K562 (cell line): ENCODE measurements at regions not wholly inside any gene's neighbourhood (a gene's known extent, or its start where the extent isn't known, plus 50 kb on each side); places are given as distances from the start of the nearest gene placed in this dataset.

Experiments
- ATAC-seq: fragments of 200-7000 bp; cut with Tn5 transposase; 3 replicates; pipeline ENCODE4 v1.9.1; 2020; ENCODE audit warnings: moderate library complexity
- BruUV-seq: library from RNA; stranded (reverse); fragments of 400-500 nt; replicated peaks from 2 replicates; lab custom pipeline; 2021; lab: Mats Ljungman, UMichigan
- CTCF ChIA-PET: fragments of 300-600 bp; formaldehyde crosslinking; extraction: SDS; loops from one replicate; lab custom pipeline; 2021; ENCODE audit warnings: low intra/inter-chr PET ratio; lab: Yijun Ruan, JAX
- POLR2A ChIA-PET: fragments of 300-600, 350-650 bp; sonication (Branson Sonifier 250); formaldehyde crosslinking; extraction: SDS; loops from one replicate; lab custom pipeline; 2021; ENCODE audit warnings: antibody characterized with exemption, inconsistent platforms; lab: Yijun Ruan, JAX
- DNase-seq, 4 experiments: peaks; one replicate each; pipeline versions ENCODE4 v3.0.0 to v3.0.0-alpha.2; 2011 to 2018; ENCODE audit warnings: low spot score in 3 of 4, mixed read lengths in 3 of 4; ENCODE audit errors: extremely low read depth in 1 of 4
- FAIRE-seq: peaks from 2 replicates; lab custom pipeline; 2011; peaks lifted over from hg19 to GRCh38; lab: Jason Lieb, UNC
- H2AFZ ChIP-seq: 2 replicates; pipeline ENCODE4 v1.6.0; 2011; ENCODE audit warnings: low read depth, low read length, control low read depth, inconsistent platforms
- H3K27ac ChIP-seq: fragments of 200-600 bp; 3 replicates; pipeline ENCODE4 v1.8.0; 2011; ENCODE audit warnings: low read depth, mild to moderate bottlenecking, control low read depth, inconsistent platforms, low read length, moderate library complexity, mixed read lengths; ENCODE audit errors: extremely low read depth
- H3K27me3 ChIP-seq, 2 experiments: fragments of 300-600 bp in 1 of 2; 2 replicates in 1 of 2; 3 replicates in 1 of 2; pipeline versions ENCODE4 v1.6.0 to v1.8.0; 2011; ENCODE audit warnings: inconsistent platforms in 2 of 2, low read length in 2 of 2, mild to moderate bottlenecking in 1 of 2, mixed read lengths in 1 of 2, moderate library complexity in 1 of 2; ENCODE audit not compliant: control insufficient read depth in 2 of 2, insufficient read depth in 2 of 2
- H3K36me3 ChIP-seq: fragments of 300-600 bp; 3 replicates; pipeline ENCODE4 v1.8.0; 2011; ENCODE audit warnings: mild to moderate bottlenecking, low read length, inconsistent platforms; ENCODE audit not compliant: control insufficient read depth, insufficient read depth
- H3K4me1 ChIP-seq, 2 experiments: fragments of 200-600 bp in 1 of 2; replicated peaks in 1 of 2; 2 replicates in 1 of 2; 3 replicates in 1 of 2; pipeline versions ENCODE4 v1.5.1 to v1.8.0; 2011; ENCODE audit warnings: inconsistent platforms in 2 of 2, low read length in 2 of 2, mild to moderate bottlenecking in 1 of 2, mixed read lengths in 1 of 2, moderate library complexity in 1 of 2; ENCODE audit not compliant: control insufficient read depth in 2 of 2, insufficient read depth in 2 of 2
- H3K4me2 ChIP-seq: 2 replicates; pipeline ENCODE4 v1.6.1; 2011; ENCODE audit warnings: low read length, control low read depth, inconsistent platforms, mixed read lengths; ENCODE audit not compliant: insufficient read depth
- H3K4me3 ChIP-seq: fragments of 200-600 bp; sonication (generic), shearing (Covaris generic); 2 replicates; pipeline ENCODE4 v1.5.1; 2016; ENCODE audit warnings: control low read depth, inconsistent platforms
- H3K79me2 ChIP-seq: fragments of 200-600 bp; 3 replicates; pipeline ENCODE4 v1.8.0; 2011; ENCODE audit warnings: low read length, inconsistent platforms; ENCODE audit not compliant: control insufficient read depth, insufficient read depth
- H3K9ac ChIP-seq, 2 experiments: 2 replicates each; pipeline versions ENCODE4 v1.6.0 to v1.6.1; 2011; ENCODE audit warnings: low read depth in 2 of 2, low read length in 2 of 2, control low read depth in 1 of 2, inconsistent platforms in 1 of 2, mild to moderate bottlenecking in 1 of 2, mixed read lengths in 1 of 2; ENCODE audit not compliant: insufficient read depth in 1 of 2
- H3K9me1 ChIP-seq: one replicate; pipeline ENCODE4 v1.6.0; 2011; ENCODE audit warnings: inconsistent platforms, mild to moderate bottlenecking, low read length, moderate library complexity; ENCODE audit not compliant: control insufficient read depth, insufficient read depth
- H3K9me3 ChIP-seq: replicated peaks from 2 replicates; pipeline ENCODE4 v1.5.1; 2011; ENCODE audit warnings: low read depth, low read length, inconsistent platforms; ENCODE audit not compliant: control insufficient read depth, insufficient read depth
- H4K20me1 ChIP-seq: replicated peaks from 2 replicates; pipeline ENCODE4 v1.6.1; 2011; ENCODE audit warnings: low read length, inconsistent platforms, mixed read lengths; ENCODE audit not compliant: control insufficient read depth, insufficient read depth
- CEBPB ChIP-seq: fragments of 450-650 bp; IDR thresholded peaks from 2 replicates; pipeline ENCODE4 v1.6.1; 2016; ENCODE audit warnings: missing genetic modification characterization, missing compliant biosample characterization
- CLOCK ChIP-seq: fragments of 250-450 bp; sonication (Bioruptor Pico); IDR thresholded peaks from 2 replicates; pipeline ENCODE4 v1.4.0; 2020; ENCODE audit warnings: mild to moderate bottlenecking, moderate library complexity, borderline replicate concordance
- HSF4 ChIP-seq: fragments of 250-450 bp; sonication (Bioruptor Pico); IDR thresholded peaks from 2 replicates; pipeline ENCODE4 v2.1.2; 2022; ENCODE audit warnings: mild to moderate bottlenecking, moderate library complexity, borderline replicate concordance
- KAT8 ChIP-seq: fragments of 450-650 bp; IDR thresholded peaks from 2 replicates; pipeline ENCODE4 v1.6.1; 2016; ENCODE audit warnings: low read depth, mild to moderate bottlenecking
- RHOXF2B ChIP-seq: fragments of 250-450 bp; sonication (Bioruptor Pico); conservative IDR thresholded peaks from 2 replicates; pipeline ENCODE4 v1.5.1; 2021
- ZNF253 ChIP-seq: fragments of 250-450 bp; sonication (Bioruptor Pico); conservative IDR thresholded peaks from 2 replicates; pipeline ENCODE4 v1.6.1; 2021; ENCODE audit warnings: mild to moderate bottlenecking
- ZNF76 ChIP-seq: fragments of 250-450 bp; sonication (Bioruptor Pico); IDR thresholded peaks from 2 replicates; pipeline ENCODE4 v1.4.0; 2020; ENCODE audit warnings: mild to moderate bottlenecking, moderate library complexity, borderline replicate concordance
- WGBS: fragments of 100-300 bp; shearing (Covaris generic); methylation state at CpG from one replicate; pipeline ENCODE4 v1.1.6; 2016; ENCODE audit warnings: low coverage, mixed read lengths; ENCODE audit not compliant: insufficient coverage; ENCODE audit errors: missing lambda C conversion rate; 5-methylcytosine and 5-hydroxymethylcytosine counted together
- in situ Hi-C: fragments of 300-500 bp; cut with MboI; formaldehyde crosslinking; loops from 4 replicates; pipeline ENCODE4 v1.15.0; 2018; ENCODE audit warnings: inconsistent platforms, mixed read lengths
- intact Hi-C: fragments of 100-400 bp; cut with micrococcal nuclease; formaldehyde crosslinking; loops from 2 replicates; pipeline ENCODE4 v1.14.2; 2022

GRCh38 chr7:19610194-19610943, 98.5 kb downstream of the POLR1F start:
- in situ Hi-C loops: no loop called here
- POLR2A ChIA-PET: no interaction called here
- TF ChIP-seq ZNF253 (CRISPR knock-in tag) (no peak), RHOXF2B (CRISPR knock-in tag) (no peak), HSF4 (CRISPR knock-in tag) (no peak)
- TF ChIP-seq, all 486 proteins: peak for 0
- FAIRE-seq (no peak), DNase-seq (no peak), ATAC-seq (no peak)
- Histone ChIP-seq H3K9ac (no peak overlapping the region), H3K9me3 (no peaks in the 10 kb centered on the region), H3K9me1 (no peaks in the 10 kb centered on the region), H3K36me3 (no peaks in the 10 kb centered on the region), H3K27ac (no peak overlapping the region), H3K4me2 (no peak overlapping the region), H3K79me2 (no peaks in the 10 kb centered on the region), H3K4me3 (no peak overlapping the region), H3K27me3 (no peaks in the 10 kb centered on the region), H2AFZ (no peak overlapping the region), H3K4me1 (no peaks in the 10 kb centered on the region), H4K20me1 (no peaks in the 10 kb centered on the region)
- CTCF ChIA-PET: no interaction called here
- intact Hi-C loops: no loop called here
- BruUV-seq: no TSS peak

DNA sequence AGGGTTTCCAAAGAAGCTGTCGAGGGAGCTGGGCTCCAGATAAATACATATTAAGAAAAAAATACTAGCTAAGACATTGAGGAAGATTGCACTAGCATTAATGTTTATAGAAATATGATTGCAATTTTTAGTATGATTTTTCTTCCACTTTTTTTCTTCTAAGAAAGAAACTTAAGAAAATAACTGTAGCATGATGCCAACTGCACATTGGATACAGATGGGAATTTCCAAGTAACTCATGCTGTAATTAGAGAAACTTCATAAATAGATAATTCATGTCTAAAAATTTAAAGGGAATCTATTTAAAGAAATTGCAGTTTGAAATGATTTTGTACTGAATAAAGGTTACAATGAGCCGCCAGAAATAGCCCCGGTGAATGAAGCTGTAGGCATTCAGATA, 119.4 kb downstream of the POLR1F start:
- no peak overlapping the region for H3K9ac ChIP-seq
- no TSS peak for BruUV-seq
- DNase-seq (no peak), ATAC-seq (no peak), FAIRE-seq (no peak)
- WGBS: 2% methylated on average over 3 of the region's 3 CpGs
- H3K27me3 ChIP-seq: no peaks in the 10 kb centered on the region
- ChIA-PET CTCF (no interaction called here), POLR2A (no interaction called here)
- H3K4me2 ChIP-seq: no peak overlapping the region
- H3K27ac ChIP-seq: no peak overlapping the region
- H3K79me2 ChIP-seq: no peaks in the 10 kb centered on the region
- H3K36me3 ChIP-seq: no peaks in the 10 kb centered on the region
- in situ Hi-C loops: no loop called here
- H3K9me1 ChIP-seq: no peaks in the 10 kb centered on the region
- intact Hi-C loops: no loop called here
- no peak overlapping the region for H2AFZ ChIP-seq
- H3K9me3 ChIP-seq: no peaks in the 10 kb centered on the region
- H3K4me3 ChIP-seq: no peak overlapping the region
- H4K20me1 ChIP-seq: no peaks in the 10 kb centered on the region
- no peaks in the 10 kb centered on the region for H3K4me1 ChIP-seq
- TF ChIP-seq CEBPB (no peak), CLOCK (CRISPR knock-in tag) (no peak), KAT8 (no peak), ZNF76 (no peak)
